Mesodermal cell (in vitro differentiated cells): ENCODE measurements at regions not wholly inside any gene's neighbourhood (a gene's known extent, or its start where the extent isn't known, plus 50 kb on each side); places are given as distances from the start of the nearest gene placed in this dataset.

ENCODE experiments used
- H3K27ac ChIP-seq: 2 replicates; pipeline ENCODE4 v1.7.0; 2013; ENCODE audit warnings: mild to moderate bottlenecking, low read depth, low read length, moderate library complexity; ENCODE audit not compliant: severe bottlenecking
- H3K36me3 ChIP-seq: 2 replicates; pipeline ENCODE4 v1.7.1; 2013; ENCODE audit warnings: mild to moderate bottlenecking, low read length, moderate library complexity; ENCODE audit not compliant: control insufficient read depth, insufficient read depth
- H3K4me1 ChIP-seq: one replicate; pipeline ENCODE4 v1.7.1; 2013; ENCODE audit warnings: mild to moderate bottlenecking, low read length; ENCODE audit not compliant: insufficient read depth, control insufficient read depth, poor library complexity, severe bottlenecking
- H3K4me3 ChIP-seq: 2 replicates; pipeline ENCODE4 v1.7.0; 2013; ENCODE audit warnings: low read length, control low read depth, mild to moderate bottlenecking; ENCODE audit not compliant: insufficient read depth, poor library complexity, severe bottlenecking; ENCODE audit errors: extremely low read depth
- H3K9me3 ChIP-seq: 2 replicates; pipeline ENCODE4 v1.7.1; 2013; ENCODE audit warnings: mild to moderate bottlenecking, low read length, moderate library complexity; ENCODE audit not compliant: control insufficient read depth
- WGBS, 2 experiments: methylation state at CpG; one replicate each; pipeline ENCODE4 v1.1.5; 2013; ENCODE audit warnings: missing lambda C conversion rate in 2 of 2; ENCODE audit not compliant: insufficient coverage in 2 of 2; 5-methylcytosine and 5-hydroxymethylcytosine counted together

DNA sequence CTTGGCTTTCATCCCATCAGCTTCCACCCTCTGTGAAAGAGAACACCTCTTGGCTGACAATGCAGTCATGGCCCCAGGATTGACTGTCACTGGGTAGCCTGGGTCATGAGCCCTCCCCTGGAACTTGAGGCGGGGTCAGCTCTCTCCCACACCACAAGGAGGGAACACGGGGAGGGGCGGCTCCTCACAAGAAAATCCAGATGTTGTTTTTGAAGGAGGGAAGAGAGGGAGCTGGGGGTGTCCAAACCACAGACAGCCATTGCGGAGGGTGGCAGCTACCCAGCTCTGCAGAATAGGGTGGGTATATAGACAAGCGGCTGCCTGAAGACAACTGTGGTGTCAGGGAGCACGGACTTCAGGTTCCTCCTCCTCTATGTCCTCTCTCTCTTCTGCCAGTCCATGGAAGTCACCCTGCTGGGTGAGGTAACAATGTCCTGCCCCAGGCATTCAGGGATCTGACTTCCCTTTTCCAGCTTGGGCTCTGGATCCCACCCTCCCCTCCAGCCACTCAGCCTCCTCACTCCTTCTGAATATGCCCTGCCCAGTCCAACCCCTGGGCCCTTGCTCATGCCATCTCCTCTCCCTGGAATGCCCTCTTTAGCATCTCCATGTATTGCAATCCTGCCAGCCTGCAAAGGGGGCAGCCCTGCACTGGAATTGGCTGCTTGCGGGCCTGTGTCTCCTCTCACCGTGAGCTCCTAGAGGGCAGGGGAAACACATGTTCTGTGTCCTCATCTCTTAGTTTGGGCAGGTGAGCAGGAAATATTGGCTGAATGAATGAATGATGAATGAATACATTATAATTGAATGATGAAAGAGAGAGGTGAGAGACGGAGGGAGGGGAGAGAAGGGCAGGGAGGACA, 60.9 kb upstream of the RUNX3 start:
- H3K9me3 ChIP-seq, result peaks cover 7% of the 10 kb centered on the region
- peaks cover 4% of the 10 kb centered on the region for H3K4me1 ChIP-seq
- H3K36me3 ChIP-seq, result no peaks in the 10 kb centered on the region
- H3K4me3 ChIP-seq, result no peak overlapping the region
- WGBS, 2 experiments, result 76 to 84% methylated on average over 4 to 5 of the region's 9 CpGs
- no peak overlapping the region for H3K27ac ChIP-seq

- H3K36me3 ChIP-seq, result no peaks in the 10 kb centered on the region
- 89 to 90% methylated on average over 11 to 12 of the region's 13 CpGs for WGBS, 2 experiments
- H3K4me3 ChIP-seq, result no peak overlapping the region
- H3K27ac ChIP-seq, result no peak overlapping the region
- peaks cover 7% of the 10 kb centered on the region for H3K9me3 ChIP-seq
- H3K4me1 ChIP-seq, result peaks cover 4% of the 10 kb centered on the region
These were observed 60.1 kb upstream of the RUNX3 start for GRCh38 chr1:24990136-24990535.

DNA sequence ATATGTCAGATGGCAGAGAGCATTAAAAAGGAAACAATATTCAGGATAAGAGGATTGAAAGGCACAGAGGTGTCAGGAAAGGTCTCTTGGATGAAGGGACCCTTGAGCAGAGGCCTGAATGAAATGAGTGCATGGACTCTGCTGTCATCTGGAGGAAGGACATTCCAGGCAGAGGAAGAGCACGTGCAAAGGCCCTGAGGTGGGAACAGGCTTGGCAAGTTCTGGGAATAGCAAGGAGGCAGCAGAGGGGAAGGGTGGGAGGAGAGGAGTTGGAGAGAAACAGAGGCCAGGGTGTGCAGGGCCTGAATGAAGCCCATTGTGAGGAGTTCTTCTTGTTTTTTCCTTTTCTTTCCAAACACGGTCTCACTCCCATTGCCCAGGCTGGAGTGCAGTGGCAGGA, 59.0 kb upstream of the RUNX3 start:
- Histone ChIP-seq H3K27ac (no peak overlapping the region), H3K36me3 (no peaks in the 10 kb centered on the region), H3K4me3 (no peak overlapping the region), H3K9me3 (peaks cover 7% of the 10 kb centered on the region), H3K4me1 (peaks cover 4% of the 10 kb centered on the region)
- 89 to 92% methylated on average over 2 of the region's 2 CpGs for WGBS, 2 experiments

GRCh38 chr1:24988558-24988912, 58.5 kb upstream of the RUNX3 start:
- Histone ChIP-seq H3K27ac (no peak overlapping the region), H3K4me1 (peaks cover 4% of the 10 kb centered on the region)
- 85 to 92% methylated on average over 5 to 6 of the region's 6 CpGs for WGBS, 2 experiments

DNA sequence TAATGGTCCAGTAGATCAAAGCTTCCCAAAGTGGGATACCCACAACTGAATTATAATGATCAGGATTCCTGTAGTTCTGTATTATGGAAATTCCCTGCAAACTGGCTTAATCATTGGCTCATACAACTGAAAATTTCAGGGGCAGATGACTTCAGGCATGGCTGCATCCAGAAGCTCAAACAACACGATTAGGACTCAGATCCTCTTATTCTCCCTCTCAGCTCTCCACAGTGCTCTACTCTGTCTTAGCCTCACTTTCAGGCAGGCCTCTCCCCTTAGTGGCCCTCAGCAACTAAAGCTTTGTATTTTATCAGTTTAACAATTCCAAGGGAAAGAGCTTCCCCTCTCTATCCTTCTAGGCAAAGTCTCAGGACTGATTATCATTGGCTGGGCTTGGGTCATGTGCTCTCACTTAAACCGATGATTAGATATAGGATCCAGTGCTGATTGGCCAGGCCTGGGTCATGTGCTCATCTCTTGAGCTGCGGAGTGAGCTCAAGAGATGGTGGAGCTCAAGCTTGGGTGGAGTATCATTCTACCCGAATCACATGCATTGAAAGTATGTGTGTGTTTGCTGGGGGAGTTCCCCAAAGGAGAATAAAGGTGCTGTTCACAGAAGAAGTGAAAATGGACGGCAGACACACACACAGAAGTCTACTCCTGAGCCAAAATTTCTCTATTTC, 57.9 kb upstream of the RUNX3 start:
- no peak overlapping the region for H3K27ac ChIP-seq
- no peak overlapping the region for H3K4me3 ChIP-seq
- H3K36me3 ChIP-seq, result no peaks in the 10 kb centered on the region
- peaks cover 7% of the 10 kb centered on the region for H3K9me3 ChIP-seq
- WGBS, 2 experiments, result 94 to 100% methylated on average over 1 to 4 of the region's 5 CpGs
- H3K4me1 ChIP-seq, result peaks cover 4% of the 10 kb centered on the region

More at GRCh38 chr1:24988558-24988912, 58.5 kb upstream of the RUNX3 start:
- Histone ChIP-seq H3K9me3 (peaks cover 7% of the 10 kb centered on the region), H3K36me3 (no peaks in the 10 kb centered on the region), H3K4me3 (no peak overlapping the region)

- H3K9me3 ChIP-seq, result peaks cover 6% of the 10 kb centered on the region
- WGBS, 2 experiments, result 94 to 97% methylated on average over 11 of the region's 11 CpGs
- H3K4me3 ChIP-seq, result no peak overlapping the region
- H3K4me1 ChIP-seq, result peaks cover 4% of the 10 kb centered on the region
- no peak overlapping the region for H3K27ac ChIP-seq
- H3K36me3 ChIP-seq, result no peaks in the 10 kb centered on the region
These were observed 57.3 kb upstream of the RUNX3 start for GRCh38 chr1:24987424-24987823.

DNA sequence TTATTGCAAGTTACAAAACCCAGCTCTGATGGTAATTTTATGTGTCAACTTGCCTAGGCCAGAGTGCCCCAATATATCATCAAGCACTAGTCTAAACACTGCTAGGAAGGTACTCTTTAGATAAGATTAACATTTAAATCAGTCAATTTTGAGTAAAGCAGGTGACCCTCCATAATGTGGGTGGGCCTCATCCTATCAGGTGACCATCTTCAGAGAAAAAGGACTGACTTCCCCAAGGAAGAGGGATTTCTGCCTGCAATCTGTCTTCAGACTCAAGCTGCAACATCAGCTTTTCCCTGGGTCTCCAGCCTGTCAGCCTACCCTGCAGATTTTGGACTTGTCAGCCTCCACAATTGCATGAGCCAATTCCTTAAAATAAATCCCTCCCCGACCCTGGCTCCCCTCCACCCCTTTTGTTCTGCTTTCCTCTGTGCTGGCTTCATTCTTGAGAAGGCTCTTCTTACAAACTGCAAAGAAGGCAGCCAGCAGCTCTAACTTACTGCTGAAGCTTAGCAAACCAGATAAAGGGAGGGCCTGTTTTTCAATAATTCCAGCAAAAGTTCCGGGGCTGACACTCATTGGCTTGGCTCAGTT, 56.4 kb upstream of the RUNX3 start:
- H3K27ac ChIP-seq, result no peak overlapping the region
- H3K36me3 ChIP-seq, result no peaks in the 10 kb centered on the region
- WGBS, 2 experiments, result 85 to 90% methylated on average over 2 of the region's 2 CpGs

DNA sequence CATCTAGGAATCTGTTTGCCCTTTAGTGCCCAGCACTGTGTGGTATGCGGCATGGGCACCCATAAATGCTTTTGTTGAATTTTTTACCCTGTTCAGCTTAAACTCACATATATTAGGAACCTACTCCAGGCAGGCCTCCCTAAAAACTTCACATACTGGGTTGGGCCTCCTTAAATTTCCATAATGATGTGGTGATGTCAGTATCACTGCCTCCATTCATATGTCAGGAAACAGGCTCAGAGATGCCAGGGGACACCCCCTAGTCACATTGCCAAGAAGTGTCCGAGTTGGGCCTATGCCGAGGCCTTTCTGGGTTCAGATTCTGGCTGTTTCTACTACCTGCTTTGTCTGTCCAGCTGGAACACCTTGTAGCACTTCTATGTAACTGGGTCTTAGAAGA, 55.7 kb upstream of the RUNX3 start:
- H3K36me3 ChIP-seq, result no peaks in the 10 kb centered on the region
- H3K4me3 ChIP-seq, result no peak overlapping the region
- 91 to 96% methylated on average over 3 of the region's 3 CpGs for WGBS, 2 experiments
- peaks cover 4% of the 10 kb centered on the region for H3K4me1 ChIP-seq
- H3K9me3 ChIP-seq, result no peaks in the 10 kb centered on the region
- H3K27ac ChIP-seq, result no peak overlapping the region

More for the DNA sequence above, 56.4 kb upstream of the RUNX3 start:
- H3K4me1 ChIP-seq, result peaks cover 4% of the 10 kb centered on the region
- no peak overlapping the region for H3K4me3 ChIP-seq
- H3K9me3 ChIP-seq, result no peaks in the 10 kb centered on the region

GRCh38 chr1:24984800-24985522, 54.9 kb upstream of the RUNX3 start:
- Histone ChIP-seq H3K36me3 (no peaks in the 10 kb centered on the region), H3K27ac (no peak overlapping the region), H3K4me1 (peaks cover 4% of the 10 kb centered on the region), H3K4me3 (no peak overlapping the region), H3K9me3 (no peaks in the 10 kb centered on the region)
- WGBS, 2 experiments, result 59 to 68% methylated on average over 3 to 5 of the region's 5 CpGs

DNA sequence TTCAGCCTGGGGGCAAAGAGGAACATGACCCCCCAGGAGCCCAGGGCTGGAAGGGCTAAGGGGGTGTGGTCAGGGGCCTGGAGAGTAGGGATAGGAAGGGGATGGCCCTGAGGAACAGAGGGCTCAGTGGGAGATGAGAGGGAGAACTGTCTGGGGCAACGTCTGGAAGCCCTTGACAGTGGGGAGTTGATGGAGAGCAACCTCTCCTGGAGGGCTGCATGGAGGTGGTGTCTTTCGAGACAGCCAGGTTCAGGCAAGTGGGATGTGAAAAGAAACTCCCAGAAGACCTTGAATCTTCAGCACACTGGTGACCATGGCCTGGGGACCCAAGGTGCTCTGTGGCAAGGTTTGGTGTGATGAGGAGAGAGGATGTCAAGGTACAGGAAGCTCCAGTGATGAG, 54.2 kb upstream of the RUNX3 start:
- H3K27ac ChIP-seq, result no peak overlapping the region
- no peak overlapping the region for H3K4me3 ChIP-seq
- H3K4me1 ChIP-seq, result peaks cover 4% of the 10 kb centered on the region
- WGBS, 2 experiments, result 80 to 86% methylated on average over 2 of the region's 2 CpGs
- H3K9me3 ChIP-seq, result no peaks in the 10 kb centered on the region
- H3K36me3 ChIP-seq, result no peaks in the 10 kb centered on the region
